ENCODE measurements at regions not wholly inside any gene's neighbourhood (a gene's known extent, or its start where the extent isn't known, plus 50 kb on each side); places are given as distances from the start of the nearest gene placed in this dataset.

DNA sequence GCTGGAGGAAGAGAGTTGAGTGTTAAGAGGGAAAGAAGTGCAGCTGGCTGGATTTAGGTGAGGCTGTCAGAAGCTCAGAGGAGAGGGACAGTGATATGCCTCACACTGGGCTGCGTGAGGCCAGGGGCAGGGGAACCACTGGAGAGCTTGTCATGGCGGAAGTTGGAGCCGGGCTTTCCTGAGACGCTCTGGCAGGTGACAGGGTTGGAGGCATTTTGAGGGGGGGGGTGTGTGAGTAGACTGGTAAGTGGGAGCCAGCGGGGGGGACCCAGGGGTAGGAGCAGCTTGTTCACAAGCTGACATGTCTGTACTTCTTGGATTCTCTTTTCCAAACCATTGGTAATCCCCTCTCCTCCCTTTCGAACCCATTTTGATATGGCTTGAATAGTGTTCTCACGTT, 331.5 kb upstream of the RGMA start:
- TF ChIP-seq, protein P1, sequence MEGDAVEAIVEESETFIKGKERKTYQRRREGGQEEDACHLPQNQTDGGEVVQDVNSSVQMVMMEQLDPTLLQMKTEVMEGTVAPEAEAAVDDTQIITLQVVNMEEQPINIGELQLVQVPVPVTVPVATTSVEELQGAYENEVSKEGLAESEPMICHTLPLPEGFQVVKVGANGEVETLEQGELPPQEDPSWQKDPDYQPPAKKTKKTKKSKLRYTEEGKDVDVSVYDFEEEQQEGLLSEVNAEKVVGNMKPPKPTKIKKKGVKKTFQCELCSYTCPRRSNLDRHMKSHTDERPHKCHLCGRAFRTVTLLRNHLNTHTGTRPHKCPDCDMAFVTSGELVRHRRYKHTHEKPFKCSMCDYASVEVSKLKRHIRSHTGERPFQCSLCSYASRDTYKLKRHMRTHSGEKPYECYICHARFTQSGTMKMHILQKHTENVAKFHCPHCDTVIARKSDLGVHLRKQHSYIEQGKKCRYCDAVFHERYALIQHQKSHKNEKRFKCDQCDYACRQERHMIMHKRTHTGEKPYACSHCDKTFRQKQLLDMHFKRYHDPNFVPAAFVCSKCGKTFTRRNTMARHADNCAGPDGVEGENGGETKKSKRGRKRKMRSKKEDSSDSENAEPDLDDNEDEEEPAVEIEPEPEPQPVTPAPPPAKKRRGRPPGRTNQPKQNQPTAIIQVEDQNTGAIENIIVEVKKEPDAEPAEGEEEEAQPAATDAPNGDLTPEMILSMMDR (IDR thresholded peaks at IDR 0.05), result no peak
- TF ChIP-seq POLR2A (IDR thresholded peaks at IDR 0.05), result no peak
